ENCODE measurements at regions not wholly inside any gene's neighbourhood (a gene's known extent, or its start where the extent isn't known, plus 50 kb on each side); places are given as distances from the start of the nearest gene placed in this dataset.

DNA sequence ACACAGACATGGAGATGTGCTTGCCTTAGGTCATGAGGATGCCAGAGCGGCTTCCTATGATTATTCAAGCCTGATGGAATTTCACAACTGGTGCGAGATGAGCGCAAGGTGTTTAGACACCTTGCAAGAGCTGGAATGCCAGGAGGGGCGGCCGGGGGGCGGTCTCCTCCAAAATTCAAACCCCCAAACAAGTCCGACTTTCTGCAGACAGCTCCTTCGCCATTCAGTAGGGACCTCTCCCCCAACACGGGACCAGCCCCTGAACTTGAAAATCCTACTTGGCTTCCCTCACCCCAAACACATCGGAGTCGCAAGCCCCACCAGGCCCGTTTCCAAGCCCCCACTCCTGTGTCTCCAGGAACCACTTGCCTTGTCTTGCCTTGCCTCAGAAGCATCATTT is 64.8 kb upstream of the ID2 start:
- no peak for DNase-seq

DNA sequence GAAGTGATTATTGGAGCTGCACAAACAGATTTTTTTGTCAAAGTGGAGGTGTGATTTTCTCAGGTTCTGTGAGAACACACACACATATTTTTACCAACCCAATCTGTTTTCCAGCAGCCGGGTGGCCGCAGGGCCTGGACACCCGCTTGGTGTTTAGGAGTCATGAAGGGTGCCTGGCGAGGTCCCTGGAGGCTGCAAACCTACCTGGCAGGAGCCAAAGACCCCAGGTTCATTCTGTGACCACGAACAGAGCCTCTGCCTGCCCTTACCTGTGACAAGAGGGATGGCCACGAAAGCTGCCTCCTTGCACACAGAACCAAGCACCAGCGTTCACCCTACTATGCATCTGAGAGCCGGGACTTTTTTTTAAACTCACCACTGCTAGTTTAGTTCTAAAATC is 64.3 kb upstream of the ID2 start:
- no peak for DNase-seq

DNA sequence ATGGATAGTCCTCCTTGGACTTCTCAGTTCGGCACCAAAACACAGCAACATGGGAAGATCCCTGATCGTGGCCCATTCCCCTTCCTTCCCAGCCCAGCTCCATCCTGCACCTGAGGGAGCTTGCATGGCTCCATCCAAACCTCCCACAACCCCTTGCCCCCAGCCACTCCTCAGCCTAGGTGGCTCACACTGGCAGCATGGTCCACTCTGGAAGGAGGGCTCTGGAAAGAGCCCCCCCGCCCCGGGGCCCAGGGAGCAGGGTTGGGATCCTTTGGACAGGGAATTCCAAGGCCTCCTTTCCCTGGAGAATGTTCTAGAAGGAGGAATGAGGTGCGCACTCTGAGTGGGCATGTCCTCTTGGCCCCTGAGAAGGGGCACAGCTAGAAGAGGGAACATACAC is 62.8 kb upstream of the ID2 start:
- DNase-seq: no peak

DNA sequence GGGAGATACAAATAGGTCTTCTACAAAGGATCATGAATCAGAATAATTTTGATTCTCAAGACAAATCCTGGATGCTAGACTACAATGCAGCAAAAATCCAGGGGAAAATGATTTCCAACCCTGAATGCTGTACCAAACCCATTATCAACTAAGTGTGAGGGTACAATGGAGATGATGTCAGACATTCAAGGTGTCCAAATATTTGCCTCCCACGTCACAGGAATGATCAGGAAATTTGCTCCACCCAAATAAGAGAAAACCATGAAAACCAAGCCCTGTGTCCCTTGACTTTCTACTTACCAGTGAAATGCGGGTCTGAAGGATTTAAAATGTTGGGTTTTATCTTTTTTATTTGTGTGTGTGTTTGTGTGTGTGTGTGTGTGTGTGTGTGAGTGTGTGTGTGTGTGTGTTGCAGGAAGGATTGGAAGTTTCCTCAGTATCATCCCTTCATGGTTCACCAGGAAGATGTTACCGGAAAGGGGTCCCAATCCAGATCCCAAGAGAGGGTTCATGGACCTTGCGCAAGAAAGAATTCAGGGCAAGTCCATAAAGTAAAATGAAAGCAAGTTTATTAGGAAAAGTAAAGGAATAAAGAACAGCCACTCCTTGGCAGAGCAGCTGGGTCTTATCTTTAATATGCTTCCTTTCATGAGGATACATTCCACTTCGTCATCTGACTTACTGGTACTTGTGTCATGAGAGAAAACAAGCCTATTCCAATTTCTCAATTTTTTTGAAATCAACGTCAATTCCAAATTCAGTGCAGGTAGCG is 61.1 kb upstream of the ID2 start:
- no peak for DNase-seq

DNA sequence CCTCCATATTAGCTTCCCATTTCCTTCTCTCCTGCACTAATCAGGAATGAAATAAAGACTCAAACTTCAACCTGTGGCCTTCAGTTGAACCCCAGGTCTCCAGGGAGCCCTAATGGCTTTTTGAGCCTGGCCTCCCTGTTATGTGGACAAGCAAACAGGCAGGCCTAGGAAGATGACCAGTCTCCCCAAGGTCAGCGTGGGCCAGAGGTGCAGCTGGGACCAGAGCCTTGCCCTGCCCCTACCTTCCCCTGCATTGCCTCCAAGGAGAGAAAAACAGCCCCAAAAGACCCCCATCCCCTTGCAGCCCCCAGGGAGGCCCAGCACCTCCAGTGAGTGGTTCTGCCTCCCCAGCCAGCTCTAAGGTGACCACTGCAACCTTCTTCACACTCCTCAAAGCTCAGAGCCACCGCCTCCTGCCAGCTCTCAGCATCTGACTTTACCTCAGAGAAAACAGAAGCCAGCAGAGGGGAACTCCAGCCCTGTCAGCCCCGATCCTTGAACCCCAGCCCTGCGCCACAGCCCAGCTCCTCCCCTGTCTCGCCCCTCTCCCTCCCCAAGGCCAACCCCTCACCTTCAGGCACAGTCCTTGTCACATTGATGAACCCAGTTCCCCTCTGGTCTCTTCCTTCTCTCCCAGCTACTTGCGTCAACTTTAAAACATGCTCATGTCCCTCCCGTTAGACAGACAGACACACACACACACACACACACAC is 59.5 kb upstream of the ID2 start:
- peak in 1 of 4 experiments; percentile 7 for DNase-seq

DNA sequence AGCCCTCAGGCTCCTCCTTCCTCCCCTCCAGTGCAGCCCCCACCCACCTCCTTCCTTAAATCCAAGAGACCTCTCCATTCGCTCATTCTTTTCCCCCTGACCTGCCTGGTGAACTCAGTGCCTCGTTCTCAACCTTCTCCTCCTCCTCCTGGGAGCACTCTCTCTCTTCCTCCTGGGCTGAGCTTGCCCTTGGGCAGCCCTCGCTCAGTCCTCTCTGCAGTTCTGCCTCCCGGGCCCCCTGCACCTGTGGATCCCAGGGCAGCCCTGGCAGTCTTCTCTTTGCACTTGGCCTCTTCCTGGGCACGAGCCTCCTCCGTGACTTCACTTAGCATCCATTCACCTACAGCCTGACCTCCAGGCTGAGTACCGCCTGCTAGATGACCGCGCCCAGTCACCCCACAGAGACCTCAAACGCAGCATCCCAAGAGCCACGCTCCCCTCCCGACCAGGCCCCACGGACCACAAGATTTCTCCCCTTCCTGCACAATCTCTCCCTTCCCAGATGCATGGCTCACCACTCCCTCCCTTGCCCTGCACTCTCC is 58.9 kb upstream of the ID2 start:
- no peak for DNase-seq

DNA sequence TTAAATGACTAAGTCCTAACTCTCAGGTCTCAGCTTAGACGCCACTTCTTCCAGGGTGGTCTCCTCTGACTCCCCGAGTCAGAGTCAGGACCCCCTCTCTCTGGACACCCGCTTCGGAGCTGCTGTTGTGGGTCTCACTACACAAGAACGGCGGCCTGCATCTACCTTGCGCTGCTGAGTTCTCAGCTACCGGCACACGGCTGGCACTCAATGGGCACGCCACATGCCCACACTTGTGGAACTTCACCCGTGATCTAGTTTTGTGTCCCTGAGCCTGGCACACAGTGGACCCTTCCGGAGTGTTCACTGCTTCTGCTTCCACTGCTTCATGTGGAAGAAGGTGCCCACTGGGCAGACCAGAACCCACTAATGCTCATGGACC is 58.3 kb upstream of the ID2 start:
- no peak for DNase-seq

DNA sequence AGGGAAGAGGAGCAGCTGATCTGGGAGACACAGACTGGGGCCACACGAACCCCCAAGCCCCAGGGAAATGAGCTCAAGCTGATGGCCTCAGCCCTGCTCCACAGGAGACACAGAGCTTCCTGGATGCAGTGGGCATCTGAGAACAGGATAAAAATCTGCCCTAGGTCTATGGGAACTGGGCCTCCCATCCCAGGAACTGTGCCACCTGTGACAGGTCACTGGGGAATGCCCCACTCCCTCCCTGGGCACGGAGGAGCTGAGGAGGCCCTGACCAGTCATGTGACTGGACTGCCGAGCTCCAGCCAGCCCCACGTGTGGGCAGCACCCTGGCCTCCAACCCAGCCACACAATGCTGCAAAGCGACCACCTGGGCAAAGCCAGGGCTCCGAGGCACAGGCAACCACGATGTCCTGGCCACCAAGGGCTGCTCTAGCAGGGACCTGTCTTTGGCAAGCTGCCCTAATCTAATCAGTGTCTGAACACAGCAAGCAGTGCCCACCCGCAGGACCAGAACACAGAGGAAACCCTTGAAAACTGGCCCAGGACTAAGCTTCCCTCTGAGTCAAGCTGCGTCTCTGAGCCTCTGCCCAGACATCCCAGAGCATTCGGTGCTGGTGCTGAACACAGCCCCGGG is 57.8 kb upstream of the ID2 start:
- DNase-seq: no peak

DNA sequence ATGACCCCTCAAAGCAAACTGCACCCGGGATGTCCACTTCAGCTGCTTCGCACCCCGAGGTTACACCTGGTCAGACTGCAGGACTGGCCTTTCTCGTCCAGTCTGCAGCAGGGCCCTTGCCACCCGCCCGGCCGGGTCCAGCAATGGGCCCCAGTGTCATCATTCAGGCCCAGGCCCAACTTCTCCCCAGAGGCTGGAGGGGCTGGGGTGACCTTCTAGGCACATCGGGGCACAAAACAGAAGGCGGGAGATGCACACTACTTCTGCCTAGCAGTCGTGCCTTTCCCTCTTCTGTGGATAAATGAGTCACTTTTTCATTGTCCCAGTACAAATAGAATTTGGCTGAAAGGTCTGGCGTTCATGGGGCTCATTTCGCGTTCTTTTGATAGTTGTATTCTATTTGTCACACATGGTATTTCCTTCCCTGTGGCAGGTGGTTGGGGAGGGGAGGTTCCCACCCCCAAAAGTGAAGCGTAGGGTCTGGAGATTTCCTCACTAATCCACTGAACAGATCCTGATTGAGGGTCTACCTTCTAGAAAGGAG is 56.9 kb upstream of the ID2 start:
- DNase-seq: no peak

DNA sequence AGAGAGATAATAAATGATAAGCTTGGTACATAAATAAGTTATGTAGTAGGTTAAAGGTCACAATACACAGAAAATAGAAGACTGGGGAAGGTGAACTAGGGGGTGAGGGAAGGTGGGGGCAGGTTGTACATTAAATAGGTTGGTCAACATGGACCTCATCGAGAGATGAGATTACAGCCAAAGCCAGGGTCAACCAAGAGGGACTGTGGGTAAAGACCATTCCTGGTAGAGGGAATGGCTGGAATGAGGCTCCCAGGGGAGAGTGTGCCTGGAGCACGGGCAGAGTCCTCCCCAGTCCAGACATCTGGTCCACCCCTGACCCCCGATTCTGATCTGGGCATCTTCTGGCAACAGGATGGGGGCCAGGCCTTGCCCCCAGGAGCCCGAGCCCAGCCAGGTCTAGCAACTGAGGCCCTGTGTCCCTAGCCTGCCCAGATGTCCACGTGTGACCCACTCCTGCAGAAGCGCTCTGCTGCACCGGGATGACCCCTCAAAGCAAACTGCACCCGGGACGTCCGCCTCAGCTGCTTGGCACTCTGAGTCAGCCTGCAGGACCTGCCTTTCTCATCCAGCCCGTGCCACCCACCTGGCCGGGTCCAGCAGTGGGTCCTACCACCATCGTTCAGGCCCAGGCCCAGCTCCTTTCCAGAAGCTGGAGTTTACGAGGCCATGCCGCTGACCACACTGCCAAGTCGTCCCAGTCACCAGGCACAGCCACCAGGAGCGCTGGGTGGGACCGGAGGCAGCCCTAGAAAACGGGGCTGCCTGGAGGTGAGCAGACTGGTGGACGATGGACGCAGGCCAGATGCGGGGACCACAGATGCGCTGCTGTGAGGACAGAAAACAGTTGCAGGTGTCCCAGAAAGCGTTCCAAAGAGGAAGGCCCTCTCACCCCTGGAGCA is 56.2 kb upstream of the ID2 start:
- no peak for DNase-seq

DNA sequence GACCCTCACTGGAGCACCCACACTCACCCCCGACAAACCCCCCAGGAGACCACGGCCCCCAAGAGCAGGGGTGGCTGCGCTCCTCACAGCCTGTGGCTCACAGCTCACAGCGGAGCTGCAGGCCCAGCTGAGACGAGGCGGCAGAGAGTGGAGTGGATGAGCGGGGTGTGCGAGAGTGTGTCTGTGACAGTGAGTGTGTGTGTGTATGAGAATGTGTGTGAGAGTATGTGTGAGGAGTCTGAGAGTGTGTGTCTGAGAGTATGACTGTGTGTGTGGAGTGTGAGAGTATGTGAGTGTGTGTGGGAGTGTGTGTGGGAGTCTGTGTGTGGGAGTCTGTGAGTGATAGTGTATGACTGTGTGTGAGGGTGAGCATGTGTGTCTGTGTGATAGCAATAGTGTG is 55.3 kb upstream of the ID2 start:
- no peak for DNase-seq

DNA sequence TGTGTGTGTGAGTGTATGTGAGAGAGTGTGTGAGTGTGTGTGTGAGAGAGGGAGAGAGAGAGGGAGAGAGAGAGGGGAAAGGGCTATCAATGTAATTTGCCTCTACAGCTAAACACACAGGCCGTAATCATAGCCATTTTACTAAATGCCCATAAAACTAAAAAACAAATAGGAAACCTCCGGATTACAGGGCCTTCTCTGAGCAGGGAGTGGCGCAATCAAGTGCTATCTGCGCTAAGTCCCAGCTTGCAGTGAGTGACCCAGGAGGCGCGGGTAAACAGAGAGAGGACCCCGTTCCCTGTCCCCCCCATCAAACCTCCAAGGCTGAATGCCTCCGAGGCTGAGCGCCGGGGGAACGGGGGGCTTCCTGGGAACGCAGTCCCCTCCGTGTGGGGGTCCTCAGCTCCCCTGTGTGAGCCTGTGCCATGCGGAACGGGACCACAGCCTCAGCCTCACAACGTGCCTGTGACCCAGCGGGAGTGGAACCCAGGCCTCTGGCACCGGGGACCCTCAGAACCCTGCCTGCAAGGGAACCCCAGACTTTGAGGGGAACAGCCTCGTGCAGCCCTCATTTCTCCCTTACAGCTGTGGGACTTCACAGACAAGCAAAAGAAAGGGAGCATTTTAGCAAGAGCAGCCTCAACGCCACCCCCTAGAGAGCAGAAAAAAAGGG is 54.7 kb upstream of the ID2 start:
- peak in 3 of 4 experiments; percentile 11 to 24 (median 17) for DNase-seq

DNA sequence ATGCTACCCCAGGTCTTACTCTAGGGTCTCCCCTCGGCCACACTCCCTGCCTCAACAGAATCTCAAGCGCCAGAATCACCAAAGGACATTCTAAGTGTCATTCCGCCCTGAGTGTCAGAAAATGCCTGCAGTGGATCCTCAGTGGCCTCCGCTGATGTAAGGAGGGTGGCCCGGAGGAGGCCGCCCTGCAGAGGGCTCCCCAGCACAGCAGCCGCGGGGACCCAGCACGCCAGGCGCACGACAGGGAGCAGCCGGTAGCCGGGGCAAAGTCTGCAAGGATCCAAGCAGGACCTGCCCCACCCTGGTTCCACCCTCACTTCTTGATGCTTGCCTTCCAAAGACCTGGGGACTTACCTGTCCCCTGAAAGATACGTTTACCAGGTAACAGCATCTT is 54.2 kb upstream of the ID2 start:
- no peak for DNase-seq

DNA sequence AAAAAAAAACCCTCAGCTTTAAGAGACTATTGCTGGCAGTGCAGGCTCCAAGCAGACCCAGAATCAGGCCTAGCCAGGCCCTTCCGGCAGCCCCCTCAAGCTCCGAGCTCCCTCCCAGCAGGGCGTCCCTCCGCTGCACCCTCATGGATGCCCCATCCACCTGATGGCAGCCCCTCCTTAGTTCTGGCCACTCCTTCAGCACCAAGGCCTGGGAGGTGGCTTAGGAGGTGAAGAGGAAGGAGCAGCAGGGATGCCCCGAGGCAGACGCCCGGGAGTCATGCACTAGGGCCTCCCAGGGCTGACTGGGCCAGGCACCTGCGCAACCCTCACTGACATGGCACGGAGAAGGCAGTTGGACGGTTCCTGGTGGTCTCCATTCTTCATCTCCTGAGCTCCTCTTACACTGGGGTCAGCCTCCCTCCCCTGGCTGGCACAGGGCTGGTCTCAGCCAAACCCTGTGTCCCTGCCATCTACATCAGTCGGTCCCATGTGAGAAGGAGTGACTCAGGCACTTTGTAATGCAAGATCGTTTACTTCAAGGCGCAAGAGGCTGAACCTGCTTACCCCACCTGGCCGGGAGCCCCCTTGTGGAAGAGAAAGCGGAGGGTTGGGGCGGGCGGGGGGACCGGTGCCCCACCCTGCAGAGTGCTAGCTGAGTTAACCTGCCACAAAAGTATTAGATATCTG is 53.5 kb upstream of the ID2 start:
- no peak for DNase-seq

DNA sequence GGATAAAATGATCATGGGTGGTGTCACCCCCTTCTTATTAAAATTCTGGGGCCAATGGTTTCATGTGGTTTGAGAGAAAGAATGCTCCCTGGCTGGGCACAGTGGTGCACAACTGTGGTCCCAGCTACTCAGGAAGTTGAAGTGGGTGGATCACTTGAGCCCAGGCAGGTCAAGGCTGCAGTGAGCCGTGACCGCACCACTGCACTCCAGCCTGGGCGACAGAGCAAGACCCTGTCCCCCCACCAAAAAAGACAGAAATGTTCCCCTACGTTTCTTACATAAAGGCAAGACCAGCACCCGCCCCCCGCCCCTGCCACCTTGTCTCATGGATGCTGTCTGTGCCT is 53.0 kb upstream of the ID2 start:
- DNase-seq: no peak

DNA sequence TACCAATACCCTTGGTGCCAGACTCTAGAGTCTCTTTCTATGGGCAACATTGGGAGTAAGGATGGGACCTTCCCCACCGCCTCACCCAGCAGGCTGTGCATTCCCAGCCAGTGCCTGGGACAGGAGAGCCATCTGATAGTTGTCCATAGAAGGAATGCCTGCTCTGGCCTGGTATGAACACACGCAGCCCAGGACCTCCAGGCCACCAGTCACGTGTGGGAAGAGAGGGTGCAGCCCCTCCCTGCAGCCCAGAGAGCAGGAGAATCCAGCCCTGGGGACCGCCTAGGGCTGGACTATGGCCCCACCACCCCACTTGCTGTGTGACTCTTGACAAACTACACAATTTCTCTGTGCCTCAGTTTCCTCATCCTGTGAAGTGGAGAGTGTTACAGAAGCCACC is 52.5 kb upstream of the ID2 start:
- DNase-seq: no peak

DNA sequence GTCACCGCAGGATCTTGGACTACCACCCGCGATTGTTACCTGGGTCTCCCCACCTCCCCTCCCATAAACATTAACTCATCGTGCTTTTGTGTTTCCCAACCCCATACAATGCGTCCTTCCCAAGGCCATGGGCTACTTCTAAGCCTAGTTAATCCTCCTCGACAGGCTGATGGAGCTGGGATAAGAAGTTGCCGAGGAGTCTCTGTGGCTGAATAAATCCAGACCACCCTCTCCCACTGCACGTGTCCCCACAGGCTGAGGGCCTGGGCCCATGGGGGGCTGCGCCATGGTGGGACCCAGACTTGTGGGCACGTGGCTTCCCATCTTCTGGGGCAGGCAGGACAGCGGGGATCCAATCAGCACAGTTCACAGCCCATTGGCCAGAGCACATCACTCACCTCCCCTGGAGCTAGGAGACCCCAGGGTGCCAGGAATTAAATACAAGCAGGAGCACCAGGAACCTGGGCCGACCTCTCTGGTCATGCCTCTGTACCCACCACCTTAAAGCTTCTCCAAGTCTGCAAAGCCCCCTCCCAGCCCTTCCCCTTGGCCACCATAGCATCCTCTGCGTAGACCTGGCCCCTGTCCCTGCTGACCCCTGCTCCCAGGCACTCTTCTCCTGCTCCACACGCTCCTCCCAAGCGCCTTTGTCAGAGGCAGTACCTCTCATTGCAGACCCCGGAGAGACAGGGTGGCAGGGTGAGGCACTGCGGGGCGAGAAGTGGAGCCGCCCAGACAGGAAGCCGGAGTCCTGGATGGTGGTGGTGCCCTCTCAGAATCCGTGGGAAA is 51.0 kb upstream of the ID2 start:
- DNase-seq: no peak

DNA sequence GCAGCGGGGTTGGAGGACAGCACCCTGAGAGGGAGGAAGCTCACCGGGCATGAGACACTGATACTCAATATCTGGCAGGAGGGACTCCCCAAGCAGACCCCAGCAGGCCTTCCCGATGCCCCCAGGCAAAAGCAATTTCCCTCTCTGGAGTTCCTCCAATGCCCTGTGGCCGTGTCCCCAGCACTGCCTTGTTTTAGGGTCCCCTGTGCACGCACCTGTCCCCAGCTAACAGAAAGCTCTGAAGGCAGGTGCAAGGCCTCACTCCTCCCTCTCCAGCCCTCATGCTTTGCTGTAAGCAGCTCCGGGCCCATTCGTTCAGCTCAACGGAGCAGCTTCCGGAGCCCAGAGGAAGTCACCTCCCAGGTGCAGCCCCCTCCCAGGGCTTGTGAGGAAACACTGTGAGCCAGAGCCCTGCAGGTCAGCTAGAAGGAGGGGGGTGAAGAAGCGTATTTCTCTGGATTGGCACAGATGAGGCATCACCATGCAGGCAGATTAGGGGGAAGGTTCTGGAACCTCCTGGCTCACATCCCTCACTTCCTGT is 50.3 kb upstream of the ID2 start:
- DNase-seq: no peak

All from suppressor macrophage (primary cell).